ENCODE measurements at regions not wholly inside any gene's neighbourhood (a gene's known extent, or its start where the extent isn't known, plus 50 kb on each side); places are given as distances from the start of the nearest gene placed in this dataset.

DNA sequence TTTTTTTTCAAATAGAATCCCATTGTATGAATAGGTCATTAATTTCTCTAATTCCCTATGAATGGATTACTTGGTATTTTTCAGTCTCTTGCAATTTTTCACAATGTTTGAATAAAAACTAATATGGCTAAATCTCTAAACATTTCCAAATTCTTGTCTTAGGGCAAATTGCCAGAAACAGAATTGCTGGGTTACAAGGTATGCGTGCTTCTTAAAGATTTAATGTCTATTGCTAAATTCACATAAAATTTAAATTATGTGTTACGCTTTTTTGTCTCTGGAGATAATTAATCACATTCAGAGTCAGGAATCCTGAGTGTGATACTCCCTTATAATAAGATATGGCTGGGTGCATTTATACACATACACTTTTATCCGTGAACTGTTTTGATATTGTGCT, 264.5 kb upstream of the TBL1XR1 start:
- TF ChIP-seq CTCF (IDR thresholded peaks at IDR 0.05; ENCODE audit: low read length) (no peak), EZH2 (optimal IDR thresholded peaks at IDR 0.05; ENCODE audit: low read depth, low read length) (no peak), EZH2phosphoT487 (IDR thresholded peaks at IDR 0.05; ENCODE audit: low read length) (no peak)

Measured in MM.1S (cell line).